ENCODE measurements at regions not wholly inside any gene's neighbourhood (a gene's known extent, or its start where the extent isn't known, plus 50 kb on each side); places are given as distances from the start of the nearest gene placed in this dataset.

DNA sequence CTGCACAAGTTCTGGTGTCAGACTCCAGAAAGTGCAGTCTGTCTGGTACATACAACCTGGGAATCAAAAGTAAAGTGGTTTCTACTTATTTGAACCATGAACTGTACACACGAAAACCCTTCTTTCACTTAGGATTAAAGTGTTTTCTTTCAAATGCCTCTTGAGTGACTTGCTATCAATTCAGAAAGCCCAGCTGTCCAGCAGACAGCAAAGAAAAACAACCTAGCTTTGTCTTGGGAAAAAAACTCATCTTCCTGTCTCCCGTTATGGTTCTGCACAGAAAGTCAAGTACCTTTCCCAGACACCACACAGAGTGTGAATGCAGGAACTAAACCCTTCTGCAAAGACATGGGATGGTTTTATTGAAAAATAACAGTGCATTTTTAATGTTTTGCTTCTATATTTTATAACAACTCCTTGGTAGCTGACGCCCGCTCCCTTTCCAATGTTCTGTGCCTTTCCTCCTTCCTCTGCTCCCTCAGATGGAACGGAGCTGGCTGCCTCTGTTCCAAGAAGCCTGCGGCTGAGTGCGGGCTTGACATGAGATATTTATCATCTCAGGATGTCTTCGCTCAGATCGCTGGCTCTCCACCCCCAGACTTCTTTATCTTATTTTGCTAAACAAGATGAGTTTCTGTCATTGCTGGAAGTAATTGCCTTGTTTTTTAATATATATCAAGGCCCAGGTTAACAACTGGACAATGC, 322.3 kb upstream of the B3GAT1 start:
- TF ChIP-seq POLR2A (IDR thresholded peaks at IDR 0.05) (no peak), CTCF (IDR thresholded peaks at IDR 0.05) (no peak)
- no peak for DNase-seq
- no peaks in the 10 kb centered on the region for H3K9me3 ChIP-seq
- H3K36me3 ChIP-seq = no peaks in the 10 kb centered on the region
- no peaks in the 10 kb centered on the region for H3K4me1 ChIP-seq
- no peak overlapping the region for H3K4me3 ChIP-seq
- H3K27ac ChIP-seq = no peak overlapping the region
- no peaks in the 10 kb centered on the region for H3K27me3 ChIP-seq
- intact Hi-C loops (cut with DNase I; ENCODE audit: low total_unique reads) = no loop called here

DNA sequence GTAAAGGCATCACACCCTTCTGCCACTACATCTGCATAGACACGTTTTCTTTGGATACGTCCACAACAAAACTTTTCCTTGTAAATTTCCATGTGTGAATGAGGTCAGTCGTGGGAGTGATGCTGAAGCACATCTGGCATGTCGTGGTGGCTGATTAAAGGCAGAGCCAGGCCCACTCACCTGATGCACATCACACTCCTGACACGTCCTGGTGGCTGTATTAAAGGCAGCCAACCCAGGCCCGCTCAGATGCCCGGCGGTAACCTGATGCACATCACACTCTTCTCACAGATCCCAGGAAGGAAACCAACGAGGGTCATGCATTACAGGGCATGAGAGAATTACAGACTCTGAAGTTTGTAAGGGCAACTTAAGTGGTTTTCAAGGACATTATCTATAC, 321.6 kb upstream of the B3GAT1 start:
- Histone ChIP-seq H3K4me3 (no peak overlapping the region), H3K9me3 (no peaks in the 10 kb centered on the region), H3K27me3 (no peaks in the 10 kb centered on the region), H3K27ac (no peak overlapping the region), H3K4me1 (no peaks in the 10 kb centered on the region), H3K36me3 (no peaks in the 10 kb centered on the region)
- no peak for DNase-seq
- intact Hi-C loops (cut with DNase I; ENCODE audit: low total_unique reads) = no loop called here
- no peak for TF ChIP-seq POLR2A (IDR thresholded peaks at IDR 0.05)

GRCh38 chr11:134731213-134731961, 319.3 kb upstream of the B3GAT1 start:
- no peak for TF ChIP-seq CTCF (IDR thresholded peaks at IDR 0.05)
- TF ChIP-seq POLR2A (IDR thresholded peaks at IDR 0.05) = no peak
- Histone ChIP-seq H3K4me1 (no peaks in the 10 kb centered on the region), H3K27ac (no peak overlapping the region), H3K4me3 (no peak overlapping the region), H3K27me3 (no peaks in the 10 kb centered on the region), H3K9me3 (no peaks in the 10 kb centered on the region), H3K36me3 (no peaks in the 10 kb centered on the region)
- no peak for DNase-seq
- intact Hi-C loops (cut with DNase I; ENCODE audit: low total_unique reads) = no loop called here

GRCh38 chr11:134730561-134731212, 318.6 kb upstream of the B3GAT1 start:
- H3K27me3 ChIP-seq = no peaks in the 10 kb centered on the region
- H3K27ac ChIP-seq = no peak overlapping the region
- DNase-seq = no peak
- no peaks in the 10 kb centered on the region for H3K9me3 ChIP-seq
- intact Hi-C loops (cut with DNase I; ENCODE audit: low total_unique reads) = no loop called here
- H3K4me3 ChIP-seq = no peak overlapping the region
- no peaks in the 10 kb centered on the region for H3K36me3 ChIP-seq
- H3K4me1 ChIP-seq = no peaks in the 10 kb centered on the region
- TF ChIP-seq CTCF (IDR thresholded peaks at IDR 0.05) (no peak), POLR2A (IDR thresholded peaks at IDR 0.05) (no peak)

GRCh38 chr11:134730101-134730500, 318.1 kb upstream of the B3GAT1 start:
- TF ChIP-seq CTCF (IDR thresholded peaks at IDR 0.05) (no peak), POLR2A (IDR thresholded peaks at IDR 0.05) (no peak)
- Histone ChIP-seq H3K27me3 (no peaks in the 10 kb centered on the region), H3K9me3 (no peaks in the 10 kb centered on the region), H3K36me3 (no peaks in the 10 kb centered on the region), H3K4me3 (no peak overlapping the region), H3K4me1 (no peaks in the 10 kb centered on the region), H3K27ac (no peak overlapping the region)
- intact Hi-C loops (cut with DNase I; ENCODE audit: low total_unique reads) = no loop called here
- DNase-seq = no peak

Measured in uterus (tissue), 3 donors.